K562 (cell line): ENCODE measurements at regions not wholly inside any gene's neighbourhood (a gene's known extent, or its start where the extent isn't known, plus 50 kb on each side); places are given as distances from the start of the nearest gene placed in this dataset.
"Not testable (repeated sequence)": the region's sequence is repeated elsewhere in the genome, so short reads cannot be mapped to it uniquely, and the experiment has no call there.

ENCODE experiments used
- ATF7 ChIP-seq: fragments of 450-650 bp; IDR thresholded peaks from 2 replicates; pipeline ENCODE4 v1.7.1; 2014; ENCODE audit warnings: mild to moderate bottlenecking, moderate library complexity
- CBFA2T3 ChIP-seq: fragments of 450-650 bp; IDR thresholded peaks from 2 replicates; pipeline ENCODE4 v1.6.1; 2017
- CHAMP1 ChIP-seq: fragments of 450-650 bp; IDR thresholded peaks from 2 replicates; pipeline ENCODE4 v1.6.1; 2016; ENCODE audit warnings: mild to moderate bottlenecking
- CREM ChIP-seq: IDR thresholded peaks from 2 replicates; pipeline ENCODE4 v1.6.1; 2014; ENCODE audit warnings: antibody characterized with exemption, low read depth
- CXXC5 ChIP-seq: fragments of 250-450 bp; sonication (Bioruptor Pico); IDR thresholded peaks from 2 replicates; pipeline ENCODE4 v1.8.0; 2022; ENCODE audit warnings: inconsistent platforms, mild to moderate bottlenecking, moderate library complexity
- DPF2 ChIP-seq: fragments of 450-650 bp; IDR thresholded peaks from 2 replicates; pipeline ENCODE4 v1.6.1; 2016
- EP400 ChIP-seq: fragments of 450-650 bp; IDR thresholded peaks from 2 replicates; pipeline ENCODE4 v1.6.1; 2017; ENCODE audit warnings: antibody characterized with exemption, mild to moderate bottlenecking, moderate library complexity
- GATAD2B ChIP-seq: fragments of 450-650 bp; IDR thresholded peaks from 2 replicates; pipeline ENCODE4 v1.6.1; 2017; ENCODE audit warnings: mild to moderate bottlenecking, borderline replicate concordance
- HDAC3 ChIP-seq: fragments of 450-650 bp; IDR thresholded peaks from 2 replicates; pipeline ENCODE4 v1.6.1; 2018; ENCODE audit warnings: borderline replicate concordance, mild to moderate bottlenecking, moderate library complexity; ENCODE audit not compliant: partially characterized antibody
- MEIS2 ChIP-seq: fragments of 450-650 bp; IDR thresholded peaks from 2 replicates; pipeline ENCODE4 v1.6.1; 2014; ENCODE audit warnings: mild to moderate bottlenecking; ENCODE audit not compliant: partially characterized antibody
- MTA2 ChIP-seq: fragments of 450-650 bp; IDR thresholded peaks from 2 replicates; pipeline ENCODE4 v1.6.1; 2016; ENCODE audit warnings: low read depth
- RCOR1 ChIP-seq, 2 experiments: IDR thresholded peaks; 2 replicates each; pipeline ENCODE4 v1.6.1; 2012; ENCODE audit warnings: low read depth in 2 of 2, low read length in 2 of 2, borderline replicate concordance in 1 of 2, improper control_type of control experiment in 1 of 2
- SMAD4 ChIP-seq: fragments of 250-450 bp; sonication (Bioruptor Pico); conservative IDR thresholded peaks from 2 replicates; pipeline ENCODE4 v1.8.0; 2021; ENCODE audit warnings: inconsistent platforms, mild to moderate bottlenecking, moderate library complexity
- SP1 ChIP-seq: sonication (generic); formaldehyde crosslinking; IDR thresholded peaks from 2 replicates; pipeline ENCODE4 v1.8.1; 2022; ENCODE audit warnings: mild to moderate bottlenecking, missing genetic modification reagents
- TEAD4 ChIP-seq, 2 experiments: sonication (generic) in 1 of 2; formaldehyde crosslinking in 1 of 2; IDR thresholded peaks; 2 replicates each; pipeline versions ENCODE4 v1.6.1 to v1.8.0; 2012 to 2022; ENCODE audit warnings: borderline replicate concordance in 1 of 2, inconsistent platforms in 1 of 2, low read length in 1 of 2, mild to moderate bottlenecking in 1 of 2, missing genetic modification reagents in 1 of 2
- ZBTB40 ChIP-seq, 2 experiments: fragments of 450-650 bp in 1 of 2; sonication (generic) in 1 of 2; formaldehyde crosslinking in 1 of 2; IDR thresholded peaks; 2 replicates each; pipeline versions ENCODE4 v1.7.1 to v1.9.0; 2016 to 2022; ENCODE audit warnings: inconsistent platforms in 1 of 2, mild to moderate bottlenecking in 1 of 2, missing genetic modification reagents in 1 of 2
- ZEB2 ChIP-seq: fragments of 450-650 bp; IDR thresholded peaks from 2 replicates; pipeline ENCODE4 v1.6.1; 2016

- TF ChIP-seq TEAD4 (IDR thresholded peaks at IDR 0.05; ENCODE audit: low read length) (peak; percentile 83), GATAD2B (peak; percentile 78), SP1 (CRISPR knock-in tag) (peak; percentile 32; the same call in 1 of the 2 replicates), CXXC5 (CRISPR knock-in tag) (peak; percentile 49; the same call in 1 of the 2 replicates), CREM (0 out of 2 replicates have a peak, but pooled peaks have one; percentile 30), ZBTB40 (IDR thresholded peaks at IDR 0.05) (peak; percentile 99), ZBTB40 (CRISPR knock-in tag; IDR thresholded peaks at IDR 0.05) (peak; percentile 98), MEIS2 (peak; percentile 99), DPF2 (peak; percentile 94), SMAD4 (CRISPR knock-in tag) (peak; percentile 51), RCOR1 (IDR thresholded peaks at IDR 0.05; ENCODE audit: borderline replicate concordance in 1 of 2, low read depth in 2 of 2, low read length in 2 of 2) (peak in 1 of 2 experiments; percentile 29; a peak in 1 of 4 replicates), ZEB2 (0 out of 2 replicates have a peak, but pooled peaks have one; percentile 48), MTA2 (peak; percentile 79), EP400 (peak; percentile 32; the same call in 1 of the 2 replicates), CHAMP1 (peak; percentile 41; the same call in 1 of the 2 replicates), CBFA2T3 (peak; percentile 93), ATF7 (peak; percentile 54; the same call in 1 of the 2 replicates), HDAC3 (peak; percentile 84)
- TF ChIP-seq TEAD4 (CRISPR knock-in tag; IDR thresholded peaks at IDR 0.05; ENCODE audit: borderline replicate concordance): not testable (repeated sequence)
These were observed 169.6 kb upstream of the CCZ1B start (continued) for GRCh38 chr7:6995493-6996289.
